HFFc6 (cell line): ENCODE measurements at regions not wholly inside any gene's neighbourhood (a gene's known extent, or its start where the extent isn't known, plus 50 kb on each side); places are given as distances from the start of the nearest gene placed in this dataset.

Experiments used
- DNase-seq: peaks from one replicate; pipeline ENCODE4 v3.0.0-alpha.2; 2018
- H3K27ac Mint-ChIP-seq: 2 replicates; pipeline ENCODE4 v1.8.0; 2020; ENCODE audit warnings: mild to moderate bottlenecking, mixed read lengths
- H3K27me3 Mint-ChIP-seq: 2 replicates; pipeline ENCODE4 v1.8.0; 2021; ENCODE audit warnings: mild to moderate bottlenecking, moderate library complexity, mixed read lengths; ENCODE audit not compliant: insufficient read depth
- H3K36me3 Mint-ChIP-seq: 2 replicates; pipeline ENCODE4 v1.8.0; 2021; ENCODE audit warnings: low read depth, mixed read lengths
- H3K4me1 Mint-ChIP-seq: 2 replicates; pipeline ENCODE4 v1.8.0; 2020; ENCODE audit warnings: low read depth, mixed read lengths
- H3K4me3 Mint-ChIP-seq: 2 replicates; pipeline ENCODE4 v1.8.0; 2020; ENCODE audit warnings: mild to moderate bottlenecking, moderate library complexity, mixed read lengths
- H3K9me3 Mint-ChIP-seq: 2 replicates; pipeline ENCODE4 v1.8.0; 2020; ENCODE audit warnings: mild to moderate bottlenecking, mixed read lengths
- CTCF ChIP-seq: fragments of 200-600 bp; sonication (generic); IDR thresholded peaks from 2 replicates; pipeline ENCODE4 v1.5.0; 2021; ENCODE audit warnings: antibody characterized with exemption, mild to moderate bottlenecking

GRCh38 chr20:11063444-11063843 lies 389.6 kb upstream of the JAG1 start:
- Mint-ChIP-seq H3K36me3 (no peaks in the 10 kb centered on the region), H3K4me3 (no peak overlapping the region)
- no peak for DNase-seq

GRCh38 chr20:11064946-11065345 lies 391.1 kb upstream of the JAG1 start:
- no peak for TF ChIP-seq CTCF
- Mint-ChIP-seq H3K9me3 (no peaks in the 10 kb centered on the region), H3K4me3 (no peak overlapping the region), H3K4me1 (no peaks in the 10 kb centered on the region; the same call in 1 of the 2 replicates), H3K27ac (no peak overlapping the region), H3K36me3 (no peaks in the 10 kb centered on the region), H3K27me3 (peaks cover 4% of the 10 kb centered on the region; the same call in 1 of the 2 replicates)
- DNase-seq = no peak

More at GRCh38 chr20:11063444-11063843, 389.6 kb upstream of the JAG1 start:
- Mint-ChIP-seq H3K27ac (no peak overlapping the region), H3K27me3 (peaks cover 6% of the 10 kb centered on the region; the same call in 1 of the 2 replicates), H3K9me3 (peaks cover 4% of the 10 kb centered on the region; the same call in 1 of the 2 replicates), H3K4me1 (no peaks in the 10 kb centered on the region; the same call in 1 of the 2 replicates)
- TF ChIP-seq CTCF = no peak

GRCh38 chr20:11067359-11067758 lies 393.6 kb upstream of the JAG1 start:
- DNase-seq = no peak
- Mint-ChIP-seq H3K27ac (no peak overlapping the region), H3K9me3 (no peaks in the 10 kb centered on the region), H3K36me3 (no peaks in the 10 kb centered on the region), H3K4me3 (no peak overlapping the region), H3K4me1 (no peaks in the 10 kb centered on the region; the same call in 1 of the 2 replicates), H3K27me3 (peaks cover 6% of the 10 kb centered on the region; the same call in 1 of the 2 replicates)
- no peak for TF ChIP-seq CTCF

- DNase-seq = no peak
Measured at GRCh38 chr20:11072982-11073381, 399.2 kb upstream of the JAG1 start.

GRCh38 chr20:11076434-11077105 lies 402.8 kb upstream of the JAG1 start:
- no peak overlapping the region for H3K27ac Mint-ChIP-seq
- H3K9me3 Mint-ChIP-seq = no peaks in the 10 kb centered on the region
- no peak for TF ChIP-seq CTCF
- DNase-seq = no peak
- no peaks in the 10 kb centered on the region for H3K4me1 Mint-ChIP-seq
- H3K27me3 Mint-ChIP-seq = peaks cover 2% of the 10 kb centered on the region; the same call in 1 of the 2 replicates
- H3K36me3 Mint-ChIP-seq = no peaks in the 10 kb centered on the region
- no peak overlapping the region for H3K4me3 Mint-ChIP-seq

More at GRCh38 chr20:11072982-11073381, 399.2 kb upstream of the JAG1 start:
- Mint-ChIP-seq H3K4me1 (no peaks in the 10 kb centered on the region), H3K27ac (no peak overlapping the region), H3K27me3 (peaks cover 2% of the 10 kb centered on the region; the same call in 1 of the 2 replicates), H3K9me3 (no peaks in the 10 kb centered on the region), H3K4me3 (no peak overlapping the region), H3K36me3 (no peaks in the 10 kb centered on the region)
- no peak for TF ChIP-seq CTCF
